Lower leg skin (tissue), 3 donors: ENCODE measurements at regions not wholly inside any gene's neighbourhood (a gene's known extent, or its start where the extent isn't known, plus 50 kb on each side); places are given as distances from the start of the nearest gene placed in this dataset.

ENCODE experiments used
- POLR2A ChIP-seq, 2 donors: fragments of 450-650 bp; IDR thresholded peaks; one replicate each; pipeline ENCODE4 v1.6.1; 2016 to 2017; ENCODE audit warnings: antibody characterized with exemption in 2 of 2, mild to moderate bottlenecking in 1 of 2, moderate library complexity in 1 of 2
- TF ChIP-seq, protein P1 (sequence below), 3 donors: fragments of 450-650 bp; IDR thresholded peaks; one replicate each; pipeline ENCODE4 v1.5.1; 2016; ENCODE audit warnings: antibody characterized with exemption in 3 of 3, mild to moderate bottlenecking in 3 of 3, moderate library complexity in 2 of 3

DNA sequence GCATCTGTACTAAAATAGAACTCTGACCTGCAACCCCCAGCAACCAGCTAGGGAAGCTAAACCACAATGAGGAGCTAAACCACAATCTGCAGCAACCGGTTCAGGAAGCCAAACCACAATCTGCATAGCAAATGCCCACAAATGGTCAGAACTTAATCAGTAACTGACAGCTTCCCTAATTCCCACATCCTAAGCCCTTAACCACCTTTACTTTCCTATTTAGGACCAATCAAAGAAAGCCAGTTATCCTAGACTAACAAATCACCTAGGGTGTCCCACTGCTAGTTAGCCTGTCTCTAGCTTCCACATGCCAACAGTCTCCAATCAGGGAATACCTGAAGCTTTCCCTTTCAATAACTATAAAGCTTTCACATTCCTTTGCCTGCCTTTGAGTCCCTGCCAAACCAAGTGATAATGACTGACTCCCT is 424.6 kb upstream of the PTCHD4 start:
- TF ChIP-seq, protein P1, sequence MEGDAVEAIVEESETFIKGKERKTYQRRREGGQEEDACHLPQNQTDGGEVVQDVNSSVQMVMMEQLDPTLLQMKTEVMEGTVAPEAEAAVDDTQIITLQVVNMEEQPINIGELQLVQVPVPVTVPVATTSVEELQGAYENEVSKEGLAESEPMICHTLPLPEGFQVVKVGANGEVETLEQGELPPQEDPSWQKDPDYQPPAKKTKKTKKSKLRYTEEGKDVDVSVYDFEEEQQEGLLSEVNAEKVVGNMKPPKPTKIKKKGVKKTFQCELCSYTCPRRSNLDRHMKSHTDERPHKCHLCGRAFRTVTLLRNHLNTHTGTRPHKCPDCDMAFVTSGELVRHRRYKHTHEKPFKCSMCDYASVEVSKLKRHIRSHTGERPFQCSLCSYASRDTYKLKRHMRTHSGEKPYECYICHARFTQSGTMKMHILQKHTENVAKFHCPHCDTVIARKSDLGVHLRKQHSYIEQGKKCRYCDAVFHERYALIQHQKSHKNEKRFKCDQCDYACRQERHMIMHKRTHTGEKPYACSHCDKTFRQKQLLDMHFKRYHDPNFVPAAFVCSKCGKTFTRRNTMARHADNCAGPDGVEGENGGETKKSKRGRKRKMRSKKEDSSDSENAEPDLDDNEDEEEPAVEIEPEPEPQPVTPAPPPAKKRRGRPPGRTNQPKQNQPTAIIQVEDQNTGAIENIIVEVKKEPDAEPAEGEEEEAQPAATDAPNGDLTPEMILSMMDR (IDR thresholded peaks at IDR 0.05): no peak
- TF ChIP-seq POLR2A (IDR thresholded peaks at IDR 0.05): no peak
